Activated naive CD8-positive, alpha-beta T cell treated with anti-CD3 and anti-CD28 coated beads for 36 hours (primary cell): ENCODE measurements at regions not wholly inside any gene's neighbourhood (a gene's known extent, or its start where the extent isn't known, plus 50 kb on each side); places are given as distances from the start of the nearest gene placed in this dataset.

Experiments
- DNase-seq: peaks from one replicate; pipeline ENCODE4 v3.0.0; 2021
- H3K27ac Mint-ChIP-seq: one replicate; pipeline ENCODE4 v1.8.0; 2022; ENCODE audit warnings: mild to moderate bottlenecking, moderate library complexity, mixed read lengths
- H3K27me3 Mint-ChIP-seq: one replicate; pipeline ENCODE4 v1.8.0; 2022; ENCODE audit warnings: mild to moderate bottlenecking, mixed read lengths
- H3K36me3 Mint-ChIP-seq: one replicate; pipeline ENCODE4 v1.8.0; 2021; ENCODE audit warnings: mild to moderate bottlenecking, mixed read lengths
- H3K4me1 Mint-ChIP-seq: one replicate; pipeline ENCODE4 v1.8.0; 2021; ENCODE audit warnings: mixed read lengths
- H3K4me3 Mint-ChIP-seq: one replicate; pipeline ENCODE4 v1.8.0; 2022; ENCODE audit warnings: mild to moderate bottlenecking, moderate library complexity, mixed read lengths
- H3K9me3 Mint-ChIP-seq: one replicate; pipeline ENCODE4 v1.8.0; 2022; ENCODE audit warnings: mixed read lengths

- Mint-ChIP-seq H3K9me3 (peaks cover 7% of the 10 kb centered on the region), H3K27me3 (no peaks in the 10 kb centered on the region), H3K4me3 (no peak overlapping the region), H3K27ac (no peak overlapping the region), H3K4me1 (no peaks in the 10 kb centered on the region), H3K36me3 (no peaks in the 10 kb centered on the region)
- no peak for DNase-seq
Measured at GRCh38 chr10:83122336-83122735, 1017.0 kb upstream of the GHITM start.

GRCh38 chr10:83127942-83128575 lies 1011.2 kb upstream of the GHITM start:
- Mint-ChIP-seq H3K27me3 (no peaks in the 10 kb centered on the region), H3K4me1 (no peaks in the 10 kb centered on the region)

DNA sequence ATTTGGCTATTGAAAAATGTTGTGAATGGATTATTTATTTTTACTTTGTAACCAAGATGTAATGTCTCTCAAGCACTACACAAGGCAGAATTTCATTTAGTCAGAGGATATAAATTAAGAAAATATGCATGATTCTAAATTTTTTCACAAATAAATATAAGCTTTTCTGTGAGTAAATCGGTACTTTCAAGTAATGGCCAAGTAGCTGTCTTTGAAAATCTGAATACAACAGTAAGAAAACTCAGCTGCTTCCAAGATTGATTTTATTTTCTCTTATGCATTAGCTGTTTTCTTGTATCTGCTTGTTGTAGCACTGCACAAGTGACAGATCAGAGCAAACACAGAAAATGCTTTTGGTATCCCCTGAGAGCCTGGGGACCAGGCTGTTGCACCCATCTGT lies 998.5 kb upstream of the GHITM start:
- Mint-ChIP-seq H3K27ac (no peak overlapping the region), H3K36me3 (no peaks in the 10 kb centered on the region), H3K4me3 (no peak overlapping the region), H3K27me3 (no peaks in the 10 kb centered on the region), H3K9me3 (peaks cover 1% of the 10 kb centered on the region), H3K4me1 (no peaks in the 10 kb centered on the region)
- DNase-seq: no peak

More at GRCh38 chr10:83127942-83128575, 1011.2 kb upstream of the GHITM start:
- no peak for DNase-seq
- no peaks in the 10 kb centered on the region for H3K36me3 Mint-ChIP-seq
- H3K4me3 Mint-ChIP-seq: no peak overlapping the region
- H3K9me3 Mint-ChIP-seq: peaks cover 13% of the 10 kb centered on the region
- H3K27ac Mint-ChIP-seq: no peak overlapping the region

DNA sequence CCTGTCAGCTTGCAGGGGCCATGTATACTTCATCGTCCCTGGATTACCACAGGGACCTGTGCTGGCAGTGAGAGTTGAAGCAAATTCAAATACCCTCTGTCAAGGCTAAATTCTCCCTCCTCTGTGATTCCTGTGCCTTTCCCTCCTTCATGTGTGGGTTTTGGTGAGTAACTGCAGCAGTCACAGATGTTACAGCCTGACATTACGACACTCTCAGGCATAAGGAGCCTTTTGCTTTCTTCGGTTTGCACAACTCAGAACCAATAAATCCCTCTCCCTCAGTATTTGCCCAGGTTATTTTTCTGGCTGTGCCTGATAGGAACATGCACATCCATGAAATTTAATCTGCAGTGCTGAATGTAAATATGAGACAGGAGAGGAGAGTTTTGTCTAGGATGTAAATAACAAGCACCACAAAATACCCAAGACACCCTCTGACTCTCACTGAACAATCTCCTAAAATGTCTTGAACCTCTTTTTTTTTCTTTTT lies 997.2 kb upstream of the GHITM start:
- no peak for DNase-seq
- no peak overlapping the region for H3K4me3 Mint-ChIP-seq
- H3K4me1 Mint-ChIP-seq: no peaks in the 10 kb centered on the region
- H3K36me3 Mint-ChIP-seq: no peaks in the 10 kb centered on the region
- H3K27ac Mint-ChIP-seq: no peak overlapping the region
- H3K9me3 Mint-ChIP-seq: peaks cover 1% of the 10 kb centered on the region
- H3K27me3 Mint-ChIP-seq: no peaks in the 10 kb centered on the region

DNA sequence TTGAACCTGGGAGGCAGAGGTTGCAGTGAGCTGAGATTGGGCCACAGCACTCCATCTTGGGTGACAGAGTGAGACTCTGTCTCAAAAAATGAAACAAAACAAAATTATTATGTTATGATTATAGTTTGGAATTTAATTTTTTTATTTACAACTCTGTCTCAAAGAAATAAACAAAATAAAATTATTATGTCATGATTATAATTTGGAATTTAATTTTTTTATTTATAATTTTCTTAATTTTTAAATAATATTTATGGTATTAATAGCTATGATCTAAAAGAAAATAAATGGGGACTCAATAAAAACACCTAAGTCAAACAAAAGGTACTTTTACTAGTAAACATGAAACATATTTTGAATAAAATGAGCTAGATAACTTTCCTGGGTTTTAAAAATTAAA lies 994.8 kb upstream of the GHITM start:
- Mint-ChIP-seq H3K4me3 (no peak overlapping the region), H3K36me3 (no peaks in the 10 kb centered on the region), H3K9me3 (peaks cover 1% of the 10 kb centered on the region), H3K27ac (no peak overlapping the region), H3K27me3 (no peaks in the 10 kb centered on the region), H3K4me1 (no peaks in the 10 kb centered on the region)
- DNase-seq: no peak

- no peaks in the 10 kb centered on the region for H3K36me3 Mint-ChIP-seq
- H3K27ac Mint-ChIP-seq: no peak overlapping the region
- no peak overlapping the region for H3K4me3 Mint-ChIP-seq
- no peaks in the 10 kb centered on the region for H3K4me1 Mint-ChIP-seq
- H3K9me3 Mint-ChIP-seq: no peaks in the 10 kb centered on the region
- no peaks in the 10 kb centered on the region for H3K27me3 Mint-ChIP-seq
- no peak for DNase-seq
Measured at GRCh38 chr10:83153714-83154113, 985.6 kb upstream of the GHITM start.

DNA sequence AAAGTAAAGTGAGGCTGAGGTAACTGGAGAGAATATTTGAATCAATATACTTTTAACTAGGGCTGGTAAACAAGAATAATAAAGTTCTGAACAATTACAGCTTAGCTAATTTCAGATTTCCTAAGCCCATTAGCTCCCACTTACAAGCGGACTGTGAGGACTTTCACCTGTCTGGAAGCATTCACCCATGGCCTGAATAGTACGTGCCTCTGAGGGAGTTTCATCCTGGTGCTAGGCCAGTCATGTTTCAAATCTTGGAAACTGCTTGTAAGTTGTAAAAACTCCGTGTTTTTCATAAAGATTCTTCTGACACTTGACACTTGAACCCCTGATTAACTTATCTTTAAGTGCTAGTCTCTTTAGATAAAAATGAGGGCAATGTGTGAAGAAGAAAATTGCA lies 975.2 kb upstream of the GHITM start:
- H3K36me3 Mint-ChIP-seq: no peaks in the 10 kb centered on the region
- H3K9me3 Mint-ChIP-seq: peaks cover 1% of the 10 kb centered on the region
- no peak for DNase-seq
- no peak overlapping the region for H3K27ac Mint-ChIP-seq
- no peaks in the 10 kb centered on the region for H3K4me1 Mint-ChIP-seq
- H3K4me3 Mint-ChIP-seq: no peak overlapping the region
- no peaks in the 10 kb centered on the region for H3K27me3 Mint-ChIP-seq

DNA sequence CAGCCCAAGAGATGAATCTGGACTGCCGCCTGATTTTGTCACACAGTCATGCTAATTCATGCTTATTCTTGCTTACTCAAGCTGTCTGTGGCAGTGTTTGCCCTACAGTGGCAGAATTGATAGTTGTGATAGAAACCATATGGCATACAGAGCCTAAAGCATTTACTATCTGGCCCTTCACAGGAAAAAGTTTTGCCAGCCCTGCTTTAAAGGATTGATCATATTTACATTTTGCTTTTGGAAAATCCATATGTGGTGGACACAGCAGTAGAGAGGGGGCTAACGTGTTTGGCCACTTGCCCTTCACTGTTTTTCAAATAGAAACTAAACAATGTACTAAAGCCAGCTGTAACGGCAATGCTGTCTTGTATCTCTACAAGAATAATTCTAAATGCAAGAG lies 974.0 kb upstream of the GHITM start:
- H3K4me1 Mint-ChIP-seq: no peaks in the 10 kb centered on the region

GRCh38 chr10:83166344-83166743 lies 973.0 kb upstream of the GHITM start:
- Mint-ChIP-seq H3K9me3 (peaks cover 1% of the 10 kb centered on the region), H3K4me3 (no peak overlapping the region), H3K36me3 (no peaks in the 10 kb centered on the region), H3K4me1 (no peaks in the 10 kb centered on the region), H3K27me3 (no peaks in the 10 kb centered on the region), H3K27ac (no peak overlapping the region)
- DNase-seq: no peak

More for the DNA sequence above, 974.0 kb upstream of the GHITM start:
- H3K4me3 Mint-ChIP-seq: no peak overlapping the region
- H3K9me3 Mint-ChIP-seq: peaks cover 1% of the 10 kb centered on the region
- H3K36me3 Mint-ChIP-seq: no peaks in the 10 kb centered on the region
- H3K27ac Mint-ChIP-seq: no peak overlapping the region
- no peaks in the 10 kb centered on the region for H3K27me3 Mint-ChIP-seq
- no peak for DNase-seq

- peaks cover 1% of the 10 kb centered on the region for H3K9me3 Mint-ChIP-seq
- H3K36me3 Mint-ChIP-seq: no peaks in the 10 kb centered on the region
- no peak for DNase-seq
- H3K4me1 Mint-ChIP-seq: no peaks in the 10 kb centered on the region
- no peaks in the 10 kb centered on the region for H3K27me3 Mint-ChIP-seq
- no peak overlapping the region for H3K27ac Mint-ChIP-seq
- no peak overlapping the region for H3K4me3 Mint-ChIP-seq
Measured at GRCh38 chr10:83167081-83167480, 972.2 kb upstream of the GHITM start.

DNA sequence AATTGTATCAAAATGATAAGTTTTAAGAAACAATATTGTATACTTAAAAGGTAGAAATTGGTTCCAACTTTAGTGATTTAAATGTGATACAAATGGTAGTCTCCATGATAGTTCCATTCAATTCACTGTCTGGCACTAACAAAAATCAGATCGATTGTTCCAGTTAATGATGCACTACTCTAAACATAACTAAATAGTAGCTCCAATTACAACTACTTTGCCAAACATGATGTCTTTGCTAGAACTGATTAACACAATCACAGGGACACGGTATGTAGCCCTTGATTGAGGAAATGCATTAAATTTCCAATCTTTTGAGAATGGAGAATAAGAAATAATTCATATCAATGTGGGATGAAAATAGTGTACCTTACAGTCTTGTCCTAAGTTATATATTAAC lies 962.4 kb upstream of the GHITM start:
- no peak for DNase-seq
- H3K9me3 Mint-ChIP-seq: peaks cover 4% of the 10 kb centered on the region
- H3K4me3 Mint-ChIP-seq: no peak overlapping the region
- no peaks in the 10 kb centered on the region for H3K4me1 Mint-ChIP-seq
- H3K27me3 Mint-ChIP-seq: no peaks in the 10 kb centered on the region
- no peak overlapping the region for H3K27ac Mint-ChIP-seq
- H3K36me3 Mint-ChIP-seq: no peaks in the 10 kb centered on the region

DNA sequence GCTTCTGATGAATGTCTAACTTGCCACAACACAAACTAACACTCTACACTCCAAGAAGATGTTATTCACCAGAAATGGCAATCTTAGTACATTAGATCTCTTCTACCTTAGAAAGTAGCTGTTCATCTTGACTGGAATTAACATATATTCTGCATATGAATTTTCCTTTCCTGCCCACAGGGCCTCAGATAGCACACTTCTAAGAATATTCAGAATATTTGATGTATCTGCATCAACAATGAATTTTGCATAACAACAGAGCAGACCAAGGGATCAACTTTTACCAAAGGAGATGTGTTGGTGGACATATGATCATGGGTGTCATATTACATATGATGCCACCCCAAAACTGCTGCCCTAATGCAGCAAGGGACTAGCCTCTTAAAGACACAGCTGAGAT lies 960.8 kb upstream of the GHITM start:
- no peaks in the 10 kb centered on the region for H3K27me3 Mint-ChIP-seq
- H3K36me3 Mint-ChIP-seq: no peaks in the 10 kb centered on the region
- no peak overlapping the region for H3K4me3 Mint-ChIP-seq
- no peak for DNase-seq
- peaks cover 4% of the 10 kb centered on the region for H3K9me3 Mint-ChIP-seq
- H3K4me1 Mint-ChIP-seq: no peaks in the 10 kb centered on the region
- no peak overlapping the region for H3K27ac Mint-ChIP-seq

- no peak for DNase-seq
- H3K27ac Mint-ChIP-seq: no peak overlapping the region
- H3K4me3 Mint-ChIP-seq: no peak overlapping the region
- peaks cover 2% of the 10 kb centered on the region for H3K9me3 Mint-ChIP-seq
- no peaks in the 10 kb centered on the region for H3K4me1 Mint-ChIP-seq
- no peaks in the 10 kb centered on the region for H3K27me3 Mint-ChIP-seq
- no peaks in the 10 kb centered on the region for H3K36me3 Mint-ChIP-seq
Measured at GRCh38 chr10:83179371-83179770, 959.9 kb upstream of the GHITM start.

DNA sequence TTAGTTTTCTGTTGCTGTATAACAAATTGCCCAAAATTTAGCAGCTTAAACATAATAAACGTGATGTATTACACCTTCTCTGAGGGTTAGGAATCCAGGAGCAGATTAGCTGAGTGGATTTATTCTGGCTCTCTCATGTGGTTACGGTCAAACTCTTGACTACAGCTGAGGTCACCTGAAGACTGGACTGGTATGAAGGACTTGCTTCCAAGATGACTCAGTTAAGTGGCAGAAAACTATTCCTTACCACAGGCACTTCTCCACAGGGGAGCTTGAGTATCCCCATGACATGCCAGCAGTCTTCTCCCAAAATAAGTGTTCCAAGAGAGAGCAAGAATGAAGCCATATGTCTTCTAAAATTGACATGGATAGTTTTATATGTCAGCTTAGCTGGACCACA lies 957.2 kb upstream of the GHITM start:
- no peak for DNase-seq
- Mint-ChIP-seq H3K27me3 (no peaks in the 10 kb centered on the region), H3K36me3 (no peaks in the 10 kb centered on the region), H3K4me1 (no peaks in the 10 kb centered on the region), H3K4me3 (no peak overlapping the region), H3K27ac (no peak overlapping the region), H3K9me3 (peaks cover 1% of the 10 kb centered on the region)

GRCh38 chr10:83184641-83185040 lies 954.7 kb upstream of the GHITM start:
- Mint-ChIP-seq H3K4me1 (no peaks in the 10 kb centered on the region), H3K27ac (no peak overlapping the region), H3K9me3 (no peaks in the 10 kb centered on the region), H3K36me3 (no peaks in the 10 kb centered on the region), H3K4me3 (no peak overlapping the region), H3K27me3 (no peaks in the 10 kb centered on the region)
- DNase-seq: no peak

DNA sequence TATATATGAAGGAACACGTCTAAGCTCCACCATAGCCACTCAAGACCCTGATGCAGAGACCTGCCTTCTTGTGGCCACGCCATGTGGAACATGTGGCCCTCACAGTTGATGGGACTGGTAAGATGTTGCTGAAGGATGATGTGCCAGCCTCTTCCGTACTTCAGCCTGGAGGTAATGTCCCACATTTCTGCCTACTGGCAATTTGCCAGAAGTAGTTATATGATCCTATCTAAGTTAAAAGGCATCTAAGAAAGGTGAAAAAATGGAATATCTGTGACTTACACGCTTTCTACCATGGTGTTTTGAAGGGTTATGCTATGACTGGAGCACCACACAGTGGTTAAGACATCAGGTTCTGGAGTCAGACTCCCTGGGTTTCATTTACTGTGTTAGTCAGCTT lies 948.7 kb upstream of the GHITM start:
- Mint-ChIP-seq H3K4me3 (no peak overlapping the region), H3K27me3 (no peaks in the 10 kb centered on the region), H3K36me3 (no peaks in the 10 kb centered on the region), H3K4me1 (no peaks in the 10 kb centered on the region), H3K9me3 (no peaks in the 10 kb centered on the region), H3K27ac (no peak overlapping the region)
- DNase-seq: no peak
